MM.1S (cell line): ENCODE measurements at regions not wholly inside any gene's neighbourhood (a gene's known extent, or its start where the extent isn't known, plus 50 kb on each side); places are given as distances from the start of the nearest gene placed in this dataset.

ENCODE experiments used
- CTCF ChIP-seq: fragments of 300-600 bp; sonication (generic); IDR thresholded peaks from 2 replicates; pipeline ENCODE4 v1.5.1; 2016; ENCODE audit warnings: antibody characterized with exemption, low read length, mixed read lengths
- EZH2 ChIP-seq: fragments of 300-600 bp; sonication (generic); optimal IDR thresholded peaks from 2 replicates; pipeline ENCODE3; 2017; ENCODE audit warnings: low read depth, mild to moderate bottlenecking, antibody characterized with exemption, low read length, mixed read lengths
- EZH2phosphoT487 ChIP-seq: fragments of 300-600 bp; sonication (generic); IDR thresholded peaks from 2 replicates; pipeline ENCODE4 v1.6.1; 2018; ENCODE audit warnings: antibody characterized with exemption, low read length

- TF ChIP-seq CTCF (no peak), EZH2 (no peak), EZH2phosphoT487 (no peak)
These were observed 504.1 kb upstream of the POU3F4 start for GRCh38 chrX:83004012-83004411.
